22Rv1 (cell line): ENCODE measurements at regions not wholly inside any gene's neighbourhood (a gene's known extent, or its start where the extent isn't known, plus 50 kb on each side); places are given as distances from the start of the nearest gene placed in this dataset.

ENCODE experiments used
- CTCF ChIP-seq: fragments of 450-650 bp; IDR thresholded peaks from 2 replicates; pipeline ENCODE4 v1.5.1; 2017; ENCODE audit warnings: mild to moderate bottlenecking
- ZFX ChIP-seq: fragments of 450-650 bp; IDR thresholded peaks from 2 replicates; pipeline ENCODE4 v1.6.1; 2017; ENCODE audit warnings: antibody characterized with exemption, borderline replicate concordance

- TF ChIP-seq CTCF (no peak), ZFX (no peak)
Observed at GRCh38 chr5:124981901-124982300, 235.5 kb upstream of the ZNF608 start.
